ENCODE measurements at regions not wholly inside any gene's neighbourhood (a gene's known extent, or its start where the extent isn't known, plus 50 kb on each side); places are given as distances from the start of the nearest gene placed in this dataset.

GRCh38 chr2:219784178-219784577 lies 156.7 kb downstream of the SLC4A3 start:
- Histone ChIP-seq H3K27me3 (replicated peaks; ENCODE audit: insufficient read depth) (no peaks in the 10 kb centered on the region), H3K9me3 (no peaks in the 10 kb centered on the region), H3K27ac (no peak overlapping the region), H3K4me1 (replicated peaks) (peaks cover 2% of the 10 kb centered on the region), H3K36me3 (no peaks in the 10 kb centered on the region), H3K4me3 (no peak overlapping the region)
- intact Hi-C loops (cut with DNase I), result no loop called here
- 90% methylated on average over 6 of the region's 6 CpGs for WGBS
- no peak for DNase-seq (ENCODE audit: low spot score)
- TF ChIP-seq CTCF (IDR thresholded peaks at IDR 0.05) (no peak), POLR2A (IDR thresholded peaks at IDR 0.05) (no peak), POLR2AphosphoS5 (IDR thresholded peaks at IDR 0.05) (no peak)

DNA sequence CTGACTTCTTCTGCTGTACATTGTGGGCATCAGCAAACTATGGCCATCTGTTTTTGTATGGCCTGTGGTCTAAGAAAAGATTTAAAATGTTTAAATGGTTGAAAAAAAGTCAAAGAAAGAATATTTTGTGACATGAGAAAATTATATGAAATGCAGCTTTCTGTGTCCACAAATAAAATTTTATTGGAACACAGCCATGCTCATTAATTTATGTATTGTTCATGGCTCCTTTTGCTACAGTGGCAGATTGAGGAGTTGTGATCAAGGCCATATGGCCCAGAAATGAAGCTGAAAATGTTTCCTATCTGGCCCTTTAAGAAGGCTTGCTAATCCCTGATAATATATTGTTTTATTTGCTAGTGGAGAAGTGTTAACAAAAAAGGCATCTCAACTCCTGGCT lies 162.0 kb downstream of the SLC4A3 start:
- H3K27me3 ChIP-seq (replicated peaks; ENCODE audit: insufficient read depth), result no peaks in the 10 kb centered on the region

GRCh38 chr2:219792446-219792845 lies 165.0 kb downstream of the SLC4A3 start:
- H3K27ac ChIP-seq, result no peak overlapping the region
- H3K36me3 ChIP-seq, result no peaks in the 10 kb centered on the region
- intact Hi-C loops (cut with DNase I), result no loop called here
- no peaks in the 10 kb centered on the region for H3K4me1 ChIP-seq (replicated peaks)
- no peak for DNase-seq (ENCODE audit: low spot score)
- no peaks in the 10 kb centered on the region for H3K27me3 ChIP-seq (replicated peaks; ENCODE audit: insufficient read depth)
- TF ChIP-seq POLR2AphosphoS5 (IDR thresholded peaks at IDR 0.05) (no peak), CTCF (IDR thresholded peaks at IDR 0.05) (no peak), POLR2A (IDR thresholded peaks at IDR 0.05) (no peak)
- WGBS, result 92% methylated on average over 4 of the region's 4 CpGs
- no peak overlapping the region for H3K4me3 ChIP-seq
- H3K9me3 ChIP-seq, result no peaks in the 10 kb centered on the region

More for the DNA sequence above, 162.0 kb downstream of the SLC4A3 start:
- DNase-seq (ENCODE audit: low spot score), result no peak
- H3K27ac ChIP-seq, result no peak overlapping the region
- TF ChIP-seq POLR2A (IDR thresholded peaks at IDR 0.05), result no peak
- TF ChIP-seq POLR2AphosphoS5 (IDR thresholded peaks at IDR 0.05), result no peak
- TF ChIP-seq CTCF (IDR thresholded peaks at IDR 0.05), result no peak
- intact Hi-C loops (cut with DNase I), result no loop called here
- no peaks in the 10 kb centered on the region for H3K9me3 ChIP-seq
- H3K36me3 ChIP-seq, result no peaks in the 10 kb centered on the region
- H3K4me3 ChIP-seq, result no peak overlapping the region
- no peaks in the 10 kb centered on the region for H3K4me1 ChIP-seq (replicated peaks)

DNA sequence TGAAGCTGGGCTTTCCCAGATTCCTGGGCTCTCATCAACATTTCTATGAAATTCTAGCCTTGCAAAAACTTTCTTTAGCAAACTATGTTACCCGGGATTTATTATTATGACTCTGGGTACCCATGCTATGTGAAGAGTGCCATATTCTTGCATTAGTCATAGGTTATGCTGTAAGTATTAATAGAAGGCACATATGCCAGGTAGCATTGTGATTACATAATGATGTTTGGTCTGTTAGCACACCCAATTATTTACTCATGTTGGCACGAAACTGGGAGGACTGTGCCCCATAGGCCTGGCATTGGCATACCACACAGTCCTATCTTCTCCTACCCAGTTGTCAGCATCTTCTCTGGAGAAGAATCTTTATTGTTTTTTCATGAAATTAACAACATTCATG lies 171.0 kb downstream of the SLC4A3 start:
- Histone ChIP-seq H3K4me3 (no peak overlapping the region), H3K27me3 (replicated peaks; ENCODE audit: insufficient read depth) (no peaks in the 10 kb centered on the region), H3K9me3 (no peaks in the 10 kb centered on the region), H3K27ac (no peak overlapping the region), H3K4me1 (replicated peaks) (no peaks in the 10 kb centered on the region), H3K36me3 (no peaks in the 10 kb centered on the region)
- intact Hi-C loops (cut with DNase I), result no loop called here
- no peak for TF ChIP-seq CTCF (IDR thresholded peaks at IDR 0.05)
- TF ChIP-seq POLR2A (IDR thresholded peaks at IDR 0.05), result no peak
- no peak for TF ChIP-seq POLR2AphosphoS5 (IDR thresholded peaks at IDR 0.05)
- WGBS, result 84% methylated on average over 2 of the region's 2 CpGs
- DNase-seq (ENCODE audit: low spot score), result no peak

DNA sequence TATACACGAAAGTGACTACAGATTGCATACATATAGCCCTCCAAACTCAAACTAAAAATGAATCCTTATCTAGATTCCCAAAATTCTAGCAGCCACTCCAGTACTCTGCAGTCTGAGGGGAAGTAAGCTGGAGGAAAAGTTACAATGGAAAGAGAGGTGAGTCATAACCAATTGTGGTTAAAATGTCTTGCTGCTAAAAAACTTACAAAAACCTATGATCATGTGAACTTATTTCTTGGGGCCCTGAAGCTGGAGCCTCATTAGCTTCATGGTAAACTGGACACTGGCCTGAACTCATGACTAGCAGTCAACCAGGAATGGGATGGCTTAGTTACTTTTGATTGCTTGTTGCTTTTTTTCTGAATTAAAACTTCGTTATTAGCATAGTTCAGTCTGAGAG lies 175.9 kb downstream of the SLC4A3 start:
- 81% methylated on average over 2 of the region's 2 CpGs for WGBS
- intact Hi-C loops (cut with DNase I), result no loop called here
- no peak overlapping the region for H3K4me3 ChIP-seq
- no peaks in the 10 kb centered on the region for H3K36me3 ChIP-seq
- H3K4me1 ChIP-seq (replicated peaks), result no peaks in the 10 kb centered on the region
- TF ChIP-seq CTCF (IDR thresholded peaks at IDR 0.05), result no peak
- TF ChIP-seq POLR2A (IDR thresholded peaks at IDR 0.05), result no peak
- TF ChIP-seq POLR2AphosphoS5 (IDR thresholded peaks at IDR 0.05), result no peak
- no peaks in the 10 kb centered on the region for H3K27me3 ChIP-seq (replicated peaks; ENCODE audit: insufficient read depth)
- no peaks in the 10 kb centered on the region for H3K9me3 ChIP-seq
- no peak for DNase-seq (ENCODE audit: low spot score)
- no peak overlapping the region for H3K27ac ChIP-seq
